ENCODE measurements at regions not wholly inside any gene's neighbourhood (a gene's known extent, or its start where the extent isn't known, plus 50 kb on each side); places are given as distances from the start of the nearest gene placed in this dataset.

DNA sequence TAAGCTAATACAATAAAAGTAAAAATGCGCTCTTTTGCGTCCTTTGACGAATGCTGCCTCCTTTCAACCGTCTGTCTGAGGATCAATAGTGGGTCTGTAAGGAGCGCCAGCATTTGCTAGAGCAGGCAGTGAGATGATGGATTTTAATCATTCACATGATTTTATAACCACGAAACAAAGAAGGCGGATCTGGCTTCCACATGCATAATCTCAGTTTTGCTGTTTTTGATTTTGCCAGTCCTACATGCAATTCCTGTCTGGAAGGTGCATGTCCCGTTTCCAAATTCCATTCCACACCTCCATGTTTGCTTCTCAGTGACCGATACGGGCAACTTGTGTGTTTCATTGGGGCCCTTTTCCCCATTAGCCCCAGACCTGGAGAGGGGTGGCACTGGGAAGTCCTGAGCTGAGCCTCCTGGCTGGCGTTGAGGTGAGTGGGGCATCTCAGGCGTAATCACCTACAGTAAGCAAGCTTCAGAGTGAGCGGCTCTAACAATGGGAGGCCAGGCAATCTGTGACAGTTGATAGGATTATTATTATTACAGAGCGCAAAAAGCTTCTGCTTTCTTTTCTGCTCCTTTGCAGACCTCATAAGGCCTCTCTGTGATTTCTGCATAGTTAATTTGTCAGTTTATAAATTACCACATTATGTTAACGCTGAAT, 405.4 kb downstream of the ZSWIM6 start:
- TF ChIP-seq FOXM1 (IDR thresholded peaks at IDR 0.05; ENCODE audit: borderline replicate concordance) (no peak), BHLHE40 (IDR thresholded peaks at IDR 0.05; ENCODE audit: borderline replicate concordance) (no peak), CTBP1 (IDR thresholded peaks at IDR 0.05; ENCODE audit: borderline replicate concordance) (no peak), TARDBP (IDR thresholded peaks at IDR 0.05) (no peak), SP1 (IDR thresholded peaks at IDR 0.05) (no peak), FOXK2 (IDR thresholded peaks at IDR 0.05) (no peak), SUZ12 (IDR thresholded peaks at IDR 0.05) (no peak), HDGF (IDR thresholded peaks at IDR 0.05; ENCODE audit: borderline replicate concordance) (no peak), ELF4 (IDR thresholded peaks at IDR 0.05) (no peak), ZNF384 (IDR thresholded peaks at IDR 0.05) (no peak), ARNT (IDR thresholded peaks at IDR 0.05) (no peak)
- TF ChIP-seq, protein P1, sequence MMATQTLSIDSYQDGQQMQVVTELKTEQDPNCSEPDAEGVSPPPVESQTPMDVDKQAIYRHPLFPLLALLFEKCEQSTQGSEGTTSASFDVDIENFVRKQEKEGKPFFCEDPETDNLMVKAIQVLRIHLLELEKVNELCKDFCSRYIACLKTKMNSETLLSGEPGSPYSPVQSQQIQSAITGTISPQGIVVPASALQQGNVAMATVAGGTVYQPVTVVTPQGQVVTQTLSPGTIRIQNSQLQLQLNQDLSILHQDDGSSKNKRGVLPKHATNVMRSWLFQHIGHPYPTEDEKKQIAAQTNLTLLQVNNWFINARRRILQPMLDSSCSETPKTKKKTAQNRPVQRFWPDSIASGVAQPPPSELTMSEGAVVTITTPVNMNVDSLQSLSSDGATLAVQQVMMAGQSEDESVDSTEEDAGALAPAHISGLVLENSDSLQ (IDR thresholded peaks at IDR 0.05): no peak
